ENCODE measurements at regions not wholly inside any gene's neighbourhood (a gene's known extent, or its start where the extent isn't known, plus 50 kb on each side); places are given as distances from the start of the nearest gene placed in this dataset.

DNA sequence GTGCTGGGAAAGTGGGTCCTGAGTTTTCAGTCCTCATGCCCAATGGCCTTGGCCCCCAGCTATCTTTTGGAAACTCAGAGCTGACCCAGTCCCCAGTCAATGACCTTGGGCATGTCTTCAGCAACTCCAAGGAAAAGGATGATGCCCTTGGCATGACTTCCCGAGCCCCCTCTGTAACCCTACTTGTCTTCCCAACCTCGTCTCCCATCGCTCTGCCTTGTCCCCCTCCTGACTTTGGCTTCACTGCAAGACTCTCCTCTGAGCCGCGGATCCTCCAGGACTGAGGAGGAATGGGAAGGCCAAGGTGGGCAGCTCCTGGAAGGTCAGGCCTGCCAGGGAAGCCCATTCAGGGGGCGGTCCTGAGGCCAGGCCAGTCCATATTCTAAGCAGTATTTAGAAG lies 73.5 kb upstream of the MEF2A start:
- Histone ChIP-seq H3K27me3 (ENCODE audit: control insufficient read depth, insufficient read depth, low read length) (no peaks in the 10 kb centered on the region), H3K9me3 (ENCODE audit: control insufficient read depth, insufficient read depth, low read depth, low read length) (no peaks in the 10 kb centered on the region), H3K4me1 (ENCODE audit: control insufficient read depth, insufficient read depth, low read length) (peaks cover under 1% of the 10 kb centered on the region; the same call in 1 of the 2 replicates), H3K4me3 (ENCODE audit: low read depth in 2 of 2, low read length in 2 of 2) (no peak overlapping the region), H3K27ac (ENCODE audit: low read length) (no peak overlapping the region), H3K36me3 (ENCODE audit: control insufficient read depth, insufficient read depth, low read length) (no peaks in the 10 kb centered on the region)
- intact Hi-C loops (cut with micrococcal nuclease; ENCODE audit: unreplicated experiment) (no loop called here), in situ Hi-C loops (cut with HindIII; ENCODE audit: low pct_unique_long_range_greater_than_20kb, low sequenced_read_pairs) (no loop called here)
- no peak for DNase-seq (ENCODE audit: low read depth, low spot score)
- POLR2A ChIA-PET: no interaction called here
- ATAC-seq: no peak
- BruUV-seq (replicated peaks): no TSS peak
- TF ChIP-seq, protein P1, sequence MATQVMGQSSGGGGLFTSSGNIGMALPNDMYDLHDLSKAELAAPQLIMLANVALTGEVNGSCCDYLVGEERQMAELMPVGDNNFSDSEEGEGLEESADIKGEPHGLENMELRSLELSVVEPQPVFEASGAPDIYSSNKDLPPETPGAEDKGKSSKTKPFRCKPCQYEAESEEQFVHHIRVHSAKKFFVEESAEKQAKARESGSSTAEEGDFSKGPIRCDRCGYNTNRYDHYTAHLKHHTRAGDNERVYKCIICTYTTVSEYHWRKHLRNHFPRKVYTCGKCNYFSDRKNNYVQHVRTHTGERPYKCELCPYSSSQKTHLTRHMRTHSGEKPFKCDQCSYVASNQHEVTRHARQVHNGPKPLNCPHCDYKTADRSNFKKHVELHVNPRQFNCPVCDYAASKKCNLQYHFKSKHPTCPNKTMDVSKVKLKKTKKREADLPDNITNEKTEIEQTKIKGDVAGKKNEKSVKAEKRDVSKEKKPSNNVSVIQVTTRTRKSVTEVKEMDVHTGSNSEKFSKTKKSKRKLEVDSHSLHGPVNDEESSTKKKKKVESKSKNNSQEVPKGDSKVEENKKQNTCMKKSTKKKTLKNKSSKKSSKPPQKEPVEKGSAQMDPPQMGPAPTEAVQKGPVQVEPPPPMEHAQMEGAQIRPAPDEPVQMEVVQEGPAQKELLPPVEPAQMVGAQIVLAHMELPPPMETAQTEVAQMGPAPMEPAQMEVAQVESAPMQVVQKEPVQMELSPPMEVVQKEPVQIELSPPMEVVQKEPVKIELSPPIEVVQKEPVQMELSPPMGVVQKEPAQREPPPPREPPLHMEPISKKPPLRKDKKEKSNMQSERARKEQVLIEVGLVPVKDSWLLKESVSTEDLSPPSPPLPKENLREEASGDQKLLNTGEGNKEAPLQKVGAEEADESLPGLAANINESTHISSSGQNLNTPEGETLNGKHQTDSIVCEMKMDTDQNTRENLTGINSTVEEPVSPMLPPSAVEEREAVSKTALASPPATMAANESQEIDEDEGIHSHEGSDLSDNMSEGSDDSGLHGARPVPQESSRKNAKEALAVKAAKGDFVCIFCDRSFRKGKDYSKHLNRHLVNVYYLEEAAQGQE (IDR thresholded peaks at IDR 0.05; ENCODE audit: insufficient read depth in 1 of 2, low read depth in 2 of 2, low read length in 1 of 2): no peak
- TF ChIP-seq POLR2AphosphoS5 (IDR thresholded peaks at IDR 0.05; ENCODE audit: low read depth, low read length): no peak
- no peak for TF ChIP-seq SIN3A (IDR thresholded peaks at IDR 0.05; ENCODE audit: borderline replicate concordance, insufficient read depth, low read depth, low read length)
- no peak for TF ChIP-seq TCF7L2 (IDR thresholded peaks at IDR 0.05; ENCODE audit: low read depth, low read length)
- TF ChIP-seq, protein P2, sequence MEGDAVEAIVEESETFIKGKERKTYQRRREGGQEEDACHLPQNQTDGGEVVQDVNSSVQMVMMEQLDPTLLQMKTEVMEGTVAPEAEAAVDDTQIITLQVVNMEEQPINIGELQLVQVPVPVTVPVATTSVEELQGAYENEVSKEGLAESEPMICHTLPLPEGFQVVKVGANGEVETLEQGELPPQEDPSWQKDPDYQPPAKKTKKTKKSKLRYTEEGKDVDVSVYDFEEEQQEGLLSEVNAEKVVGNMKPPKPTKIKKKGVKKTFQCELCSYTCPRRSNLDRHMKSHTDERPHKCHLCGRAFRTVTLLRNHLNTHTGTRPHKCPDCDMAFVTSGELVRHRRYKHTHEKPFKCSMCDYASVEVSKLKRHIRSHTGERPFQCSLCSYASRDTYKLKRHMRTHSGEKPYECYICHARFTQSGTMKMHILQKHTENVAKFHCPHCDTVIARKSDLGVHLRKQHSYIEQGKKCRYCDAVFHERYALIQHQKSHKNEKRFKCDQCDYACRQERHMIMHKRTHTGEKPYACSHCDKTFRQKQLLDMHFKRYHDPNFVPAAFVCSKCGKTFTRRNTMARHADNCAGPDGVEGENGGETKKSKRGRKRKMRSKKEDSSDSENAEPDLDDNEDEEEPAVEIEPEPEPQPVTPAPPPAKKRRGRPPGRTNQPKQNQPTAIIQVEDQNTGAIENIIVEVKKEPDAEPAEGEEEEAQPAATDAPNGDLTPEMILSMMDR (IDR thresholded peaks at IDR 0.05): no peak
- CTCF ChIA-PET: interaction anchor here (0.6 kb wide), 1 partner anchor 12 kb away, joined by 3 read pairs; no protein-coding TSS in a partner anchor

DNA sequence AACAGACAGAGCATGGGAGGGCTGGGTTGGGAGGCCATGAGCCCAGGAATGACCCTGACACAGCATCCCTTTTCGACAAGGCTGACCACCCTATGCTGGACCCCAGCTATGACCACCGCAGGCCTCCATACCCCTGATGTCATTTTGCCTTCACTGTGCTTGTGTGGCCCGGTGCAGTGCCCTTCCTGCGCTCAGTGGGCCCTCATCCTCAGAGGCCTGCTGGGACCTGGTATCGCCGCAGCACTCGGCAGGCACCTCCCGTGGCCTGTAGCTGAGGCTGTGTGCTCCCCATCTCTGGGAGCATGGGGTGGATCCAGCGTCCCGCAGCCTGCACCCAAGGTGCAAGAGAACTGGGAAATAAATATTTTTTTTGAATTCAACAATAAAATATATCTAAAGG lies 73.1 kb upstream of the MEF2A start:
- H3K27ac ChIP-seq (ENCODE audit: low read length): no peak overlapping the region
- H3K36me3 ChIP-seq (ENCODE audit: control insufficient read depth, insufficient read depth, low read length): no peaks in the 10 kb centered on the region
- H3K9me3 ChIP-seq (ENCODE audit: control insufficient read depth, insufficient read depth, low read depth, low read length): no peaks in the 10 kb centered on the region
- no peak for DNase-seq (ENCODE audit: low read depth, low spot score)
- no peak overlapping the region for H3K4me3 ChIP-seq (ENCODE audit: low read depth in 2 of 2, low read length in 2 of 2)
- in situ Hi-C loops (cut with HindIII; ENCODE audit: low pct_unique_long_range_greater_than_20kb, low sequenced_read_pairs) (no loop called here), intact Hi-C loops (cut with micrococcal nuclease; ENCODE audit: unreplicated experiment) (no loop called here)
- BruUV-seq (replicated peaks): no TSS peak
- no peak for ATAC-seq
- TF ChIP-seq, protein P1 (IDR thresholded peaks at IDR 0.05; ENCODE audit: insufficient read depth in 1 of 2, low read depth in 2 of 2, low read length in 1 of 2): no peak
- TF ChIP-seq POLR2AphosphoS5 (IDR thresholded peaks at IDR 0.05; ENCODE audit: low read depth, low read length): no peak
- TF ChIP-seq, protein P2 (IDR thresholded peaks at IDR 0.05): no peak
- TF ChIP-seq SIN3A (IDR thresholded peaks at IDR 0.05; ENCODE audit: borderline replicate concordance, insufficient read depth, low read depth, low read length): no peak
- TF ChIP-seq TCF7L2 (IDR thresholded peaks at IDR 0.05; ENCODE audit: low read depth, low read length): no peak
- H3K4me1 ChIP-seq (ENCODE audit: control insufficient read depth, insufficient read depth, low read length): no peaks in the 10 kb centered on the region
- POLR2A ChIA-PET: no interaction called here
- CTCF ChIA-PET: interaction anchor here (0.6 kb wide), 1 partner anchor 12 kb away, joined by 3 read pairs; no protein-coding TSS in a partner anchor
- no peaks in the 10 kb centered on the region for H3K27me3 ChIP-seq (ENCODE audit: control insufficient read depth, insufficient read depth, low read length)
